K562 (cell line): ENCODE measurements at regions not wholly inside any gene's neighbourhood (a gene's known extent, or its start where the extent isn't known, plus 50 kb on each side); places are given as distances from the start of the nearest gene placed in this dataset.

Experiments used
- ATAC-seq: fragments of 200-7000 bp; cut with Tn5 transposase; 3 replicates; pipeline ENCODE4 v1.9.1; 2020; ENCODE audit warnings: moderate library complexity
- BruUV-seq: library from RNA; stranded (reverse); fragments of 400-500 nt; replicated peaks from 2 replicates; lab custom pipeline; 2021; lab: Mats Ljungman, UMichigan
- CTCF ChIA-PET: fragments of 300-600 bp; formaldehyde crosslinking; extraction: SDS; loops from one replicate; lab custom pipeline; 2021; ENCODE audit warnings: low intra/inter-chr PET ratio; lab: Yijun Ruan, JAX
- POLR2A ChIA-PET: fragments of 300-600, 350-650 bp; sonication (Branson Sonifier 250); formaldehyde crosslinking; extraction: SDS; loops from one replicate; lab custom pipeline; 2021; ENCODE audit warnings: antibody characterized with exemption, inconsistent platforms; lab: Yijun Ruan, JAX
- DNase-seq, 4 experiments: peaks; one replicate each; pipeline versions ENCODE4 v3.0.0 to v3.0.0-alpha.2; 2011 to 2018; ENCODE audit warnings: low spot score in 3 of 4, mixed read lengths in 3 of 4; ENCODE audit errors: extremely low read depth in 1 of 4
- FAIRE-seq: peaks from 2 replicates; lab custom pipeline; 2011; peaks lifted over from hg19 to GRCh38; lab: Jason Lieb, UNC
- H2AFZ ChIP-seq: 2 replicates; pipeline ENCODE4 v1.6.0; 2011; ENCODE audit warnings: low read depth, low read length, control low read depth, inconsistent platforms
- H3K27ac ChIP-seq: fragments of 200-600 bp; 3 replicates; pipeline ENCODE4 v1.8.0; 2011; ENCODE audit warnings: low read depth, mild to moderate bottlenecking, control low read depth, inconsistent platforms, low read length, moderate library complexity, mixed read lengths; ENCODE audit errors: extremely low read depth
- H3K27me3 ChIP-seq, 2 experiments: fragments of 300-600 bp in 1 of 2; 2 replicates in 1 of 2; 3 replicates in 1 of 2; pipeline versions ENCODE4 v1.6.0 to v1.8.0; 2011; ENCODE audit warnings: inconsistent platforms in 2 of 2, low read length in 2 of 2, mild to moderate bottlenecking in 1 of 2, mixed read lengths in 1 of 2, moderate library complexity in 1 of 2; ENCODE audit not compliant: control insufficient read depth in 2 of 2, insufficient read depth in 2 of 2
- H3K36me3 ChIP-seq: fragments of 300-600 bp; 3 replicates; pipeline ENCODE4 v1.8.0; 2011; ENCODE audit warnings: mild to moderate bottlenecking, low read length, inconsistent platforms; ENCODE audit not compliant: control insufficient read depth, insufficient read depth
- H3K4me1 ChIP-seq, 2 experiments: fragments of 200-600 bp in 1 of 2; replicated peaks in 1 of 2; 2 replicates in 1 of 2; 3 replicates in 1 of 2; pipeline versions ENCODE4 v1.5.1 to v1.8.0; 2011; ENCODE audit warnings: inconsistent platforms in 2 of 2, low read length in 2 of 2, mild to moderate bottlenecking in 1 of 2, mixed read lengths in 1 of 2, moderate library complexity in 1 of 2; ENCODE audit not compliant: control insufficient read depth in 2 of 2, insufficient read depth in 2 of 2
- H3K4me2 ChIP-seq: 2 replicates; pipeline ENCODE4 v1.6.1; 2011; ENCODE audit warnings: low read length, control low read depth, inconsistent platforms, mixed read lengths; ENCODE audit not compliant: insufficient read depth
- H3K4me3 ChIP-seq: fragments of 200-600 bp; sonication (generic), shearing (Covaris generic); 2 replicates; pipeline ENCODE4 v1.5.1; 2016; ENCODE audit warnings: control low read depth, inconsistent platforms
- H3K79me2 ChIP-seq: fragments of 200-600 bp; 3 replicates; pipeline ENCODE4 v1.8.0; 2011; ENCODE audit warnings: low read length, inconsistent platforms; ENCODE audit not compliant: control insufficient read depth, insufficient read depth
- H3K9ac ChIP-seq, 2 experiments: 2 replicates each; pipeline versions ENCODE4 v1.6.0 to v1.6.1; 2011; ENCODE audit warnings: low read depth in 2 of 2, low read length in 2 of 2, control low read depth in 1 of 2, inconsistent platforms in 1 of 2, mild to moderate bottlenecking in 1 of 2, mixed read lengths in 1 of 2; ENCODE audit not compliant: insufficient read depth in 1 of 2
- H3K9me1 ChIP-seq: one replicate; pipeline ENCODE4 v1.6.0; 2011; ENCODE audit warnings: inconsistent platforms, mild to moderate bottlenecking, low read length, moderate library complexity; ENCODE audit not compliant: control insufficient read depth, insufficient read depth
- H3K9me3 ChIP-seq: replicated peaks from 2 replicates; pipeline ENCODE4 v1.5.1; 2011; ENCODE audit warnings: low read depth, low read length, inconsistent platforms; ENCODE audit not compliant: control insufficient read depth, insufficient read depth
- H4K20me1 ChIP-seq: replicated peaks from 2 replicates; pipeline ENCODE4 v1.6.1; 2011; ENCODE audit warnings: low read length, inconsistent platforms, mixed read lengths; ENCODE audit not compliant: control insufficient read depth, insufficient read depth
- AFF4 ChIP-seq: sonication (generic); formaldehyde crosslinking; IDR thresholded peaks from 2 replicates; pipeline ENCODE4 v1.8.0; 2023; ENCODE audit warnings: mild to moderate bottlenecking, missing genetic modification reagents
- ERF ChIP-seq: fragments of 450-650 bp; formaldehyde crosslinking; IDR thresholded peaks from 2 replicates; pipeline ENCODE4 v1.4.0; 2020; ENCODE audit warnings: mild to moderate bottlenecking, mixed read lengths
- KHSRP ChIP-seq: fragments of 450-650 bp; IDR thresholded peaks from 2 replicates; pipeline ENCODE4 v1.6.1; 2017
- MAFK ChIP-seq: IDR thresholded peaks from 2 replicates; pipeline ENCODE4 v1.6.1; 2011; ENCODE audit warnings: low read length, improper control_type of control experiment
- MTA2 ChIP-seq: fragments of 450-650 bp; IDR thresholded peaks from 2 replicates; pipeline ENCODE4 v1.6.1; 2016; ENCODE audit warnings: low read depth
- POLR2G ChIP-seq: fragments of 200-400 bp; formaldehyde crosslinking; IDR thresholded peaks from 2 replicates; pipeline ENCODE4 v1.6.1; 2017; ENCODE audit warnings: low read depth, mild to moderate bottlenecking, antibody characterized with exemption, low read length, moderate library complexity
- RBM34 ChIP-seq: fragments of 200-400 bp; formaldehyde crosslinking; IDR thresholded peaks from 2 replicates; pipeline ENCODE4 v1.6.1; 2018; ENCODE audit warnings: low read length, borderline replicate concordance; ENCODE audit not compliant: insufficient read depth
- TCF15 ChIP-seq: fragments of 250-450 bp; sonication (Bioruptor Pico); IDR thresholded peaks from 2 replicates; pipeline ENCODE4 v1.8.0; 2022; ENCODE audit warnings: moderate library complexity, mild to moderate bottlenecking, inconsistent platforms
- U2AF2 ChIP-seq: fragments of 200-400 bp; formaldehyde crosslinking; optimal IDR thresholded peaks from 2 replicates; pipeline ENCODE3; 2017; ENCODE audit warnings: low read depth, mild to moderate bottlenecking, low read length
- ZKSCAN1 ChIP-seq: fragments of 150-350 bp; IDR thresholded peaks from 2 replicates; pipeline ENCODE4 v1.6.1; 2016; ENCODE audit warnings: low read depth, low read length
- ZNF644 ChIP-seq: fragments of 200-800 bp; sonication (Bioruptor generic); IDR thresholded peaks from 2 replicates; pipeline ENCODE4 v1.6.1; 2016; ENCODE audit warnings: low read depth, missing genetic modification characterization, missing compliant biosample characterization
- ZNF696 ChIP-seq: fragments of 250-450 bp; sonication (Bioruptor Pico); conservative IDR thresholded peaks from 2 replicates; pipeline ENCODE4 v1.4.0; 2020; ENCODE audit warnings: mild to moderate bottlenecking, moderate library complexity
- ZZZ3 ChIP-seq: fragments of 450-650 bp; IDR thresholded peaks from 2 replicates; pipeline ENCODE4 v1.6.1; 2016; ENCODE audit warnings: antibody characterized with exemption, mild to moderate bottlenecking, moderate library complexity
- WGBS: fragments of 100-300 bp; shearing (Covaris generic); methylation state at CpG from one replicate; pipeline ENCODE4 v1.1.6; 2016; ENCODE audit warnings: low coverage, mixed read lengths; ENCODE audit not compliant: insufficient coverage; ENCODE audit errors: missing lambda C conversion rate; 5-methylcytosine and 5-hydroxymethylcytosine counted together
- in situ Hi-C: fragments of 300-500 bp; cut with MboI; formaldehyde crosslinking; loops from 4 replicates; pipeline ENCODE4 v1.15.0; 2018; ENCODE audit warnings: inconsistent platforms, mixed read lengths
- intact Hi-C: fragments of 100-400 bp; cut with micrococcal nuclease; formaldehyde crosslinking; loops from 2 replicates; pipeline ENCODE4 v1.14.2; 2022

DNA sequence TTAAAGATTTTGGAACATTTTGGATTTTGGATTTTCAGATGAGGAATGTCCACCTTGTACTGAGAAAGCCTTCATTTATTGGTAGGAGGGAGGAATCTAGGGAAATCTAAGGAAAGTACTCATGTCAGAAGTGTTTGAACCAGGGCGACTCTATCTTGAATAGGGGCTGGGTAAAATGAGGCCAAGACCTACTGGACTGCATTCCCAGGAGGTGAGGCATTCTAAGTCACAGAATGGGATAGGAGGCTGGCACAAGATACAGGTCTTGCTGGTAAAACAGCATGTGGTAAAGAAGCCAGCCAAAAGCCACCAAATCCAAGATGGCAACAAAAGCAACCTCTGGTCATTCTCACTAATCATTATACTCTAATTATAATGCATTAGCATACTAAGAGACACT lies 118.9 kb downstream of the MXRA5 start:
- FAIRE-seq (no peak), ATAC-seq (no peak), DNase-seq (no peak)
- H3K4me3 ChIP-seq = no peak overlapping the region
- H3K9ac ChIP-seq = no peak overlapping the region
- POLR2A ChIA-PET = no interaction called here
- H3K27ac ChIP-seq = no peak overlapping the region
- H3K4me2 ChIP-seq = no peak overlapping the region
- H3K79me2 ChIP-seq = no peaks in the 10 kb centered on the region
- H3K9me1 ChIP-seq = no peaks in the 10 kb centered on the region
- H3K4me1 ChIP-seq = no peaks in the 10 kb centered on the region
- intact Hi-C loops (no loop called here), in situ Hi-C loops (no loop called here)
- no peaks in the 10 kb centered on the region for H4K20me1 ChIP-seq
- H3K9me3 ChIP-seq = no peaks in the 10 kb centered on the region
- TF ChIP-seq ZNF696 (no peak), ERF (CRISPR knock-in tag) (no peak), MAFK (no peak), RBM34 (no peak), ZKSCAN1 (no peak), POLR2G (no peak)
- H3K27me3 ChIP-seq = no peaks in the 10 kb centered on the region
- WGBS = 0% methylated on average over 1 of the region's 1 CpG
- CTCF ChIA-PET = no interaction called here
- H3K36me3 ChIP-seq = no peaks in the 10 kb centered on the region
- BruUV-seq = no TSS peak
- H2AFZ ChIP-seq = no peak overlapping the region

DNA sequence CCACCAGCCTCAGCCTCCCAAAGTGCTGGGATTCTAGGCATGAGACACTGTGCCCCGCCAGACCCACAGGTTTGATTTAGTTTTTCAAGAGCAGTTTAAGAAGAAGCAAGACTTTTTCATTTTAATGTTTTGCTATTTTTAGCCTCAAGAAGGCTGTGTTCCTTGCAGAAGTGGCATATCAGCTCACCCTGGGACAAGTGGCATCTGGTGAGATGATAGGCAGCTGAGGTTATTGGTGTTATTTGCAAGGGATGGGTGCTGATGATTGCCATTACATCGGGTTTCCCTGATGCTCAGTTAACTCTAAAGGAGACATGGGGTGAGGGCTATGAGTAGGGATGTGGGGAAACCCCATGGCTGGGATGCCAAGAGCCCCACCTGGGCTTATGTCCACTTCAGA lies 120.4 kb downstream of the MXRA5 start:
- Histone ChIP-seq H3K27ac (no peak overlapping the region), H4K20me1 (no peaks in the 10 kb centered on the region), H3K4me1 (no peaks in the 10 kb centered on the region), H3K9me1 (no peaks in the 10 kb centered on the region), H3K36me3 (no peaks in the 10 kb centered on the region), H3K4me3 (no peak overlapping the region), H2AFZ (no peak overlapping the region), H3K9me3 (no peaks in the 10 kb centered on the region), H3K27me3 (no peaks in the 10 kb centered on the region), H3K4me2 (no peak overlapping the region), H3K79me2 (no peaks in the 10 kb centered on the region), H3K9ac (no peak overlapping the region)
- BruUV-seq = no TSS peak
- in situ Hi-C loops (no loop called here), intact Hi-C loops (no loop called here)
- CTCF ChIA-PET = no interaction called here
- POLR2A ChIA-PET = no interaction called here
- no peak for ATAC-seq
- 0% methylated on average over 2 of the region's 2 CpGs for WGBS
- DNase-seq = no peak
- FAIRE-seq = no peak
- no peak for TF ChIP-seq MTA2
- TF ChIP-seq ZNF644 (tag) = no peak
- TF ChIP-seq TCF15 (CRISPR knock-in tag) = no peak
- no peak for TF ChIP-seq U2AF2
- no peak for TF ChIP-seq KHSRP
- no peak for TF ChIP-seq ZZZ3
- no peak for TF ChIP-seq AFF4 (CRISPR knock-in tag)
